ENCODE measurements at regions not wholly inside any gene's neighbourhood (a gene's known extent, or its start where the extent isn't known, plus 50 kb on each side); places are given as distances from the start of the nearest gene placed in this dataset.

GRCh38 chr12:107560899-107561285, 124.7 kb upstream of the PWP1 start:
- Histone ChIP-seq H3K4me1 (no peaks in the 10 kb centered on the region), H3K27me3 (ENCODE audit: insufficient read depth in 3 of 3, low read length in 2 of 3) (no peaks in the 10 kb centered on the region), H3K27ac (no peak overlapping the region), H3K4me3 (no peak overlapping the region), H3K36me3 (ENCODE audit: insufficient read depth in 1 of 2, low read depth in 1 of 2) (no peaks in the 10 kb centered on the region), H3K9me3 (no peaks in the 10 kb centered on the region)
- 87 to 91% (median 87%) methylated on average over 4 of the region's 4 CpGs for WGBS, 3 donors
- intact Hi-C loops (cut with DNase I), result no loop called here
- ATAC-seq, result no peak
- no peak for DNase-seq
- TF ChIP-seq CTCF (IDR thresholded peaks at IDR 0.05), result no peak

GRCh38 chr12:107564946-107565345, 120.7 kb upstream of the PWP1 start:
- ATAC-seq (no peak), DNase-seq (no peak)
- Histone ChIP-seq H3K4me3 (no peak overlapping the region), H3K4me1 (no peaks in the 10 kb centered on the region), H3K27ac (no peak overlapping the region), H3K9me3 (no peaks in the 10 kb centered on the region), H3K27me3 (ENCODE audit: insufficient read depth in 3 of 3, low read length in 2 of 3) (no peaks in the 10 kb centered on the region), H3K36me3 (ENCODE audit: insufficient read depth in 1 of 2, low read depth in 1 of 2) (no peaks in the 10 kb centered on the region)
- 38 to 48% (median 45%) methylated on average over 3 of the region's 3 CpGs for WGBS, 3 donors
- TF ChIP-seq CTCF (IDR thresholded peaks at IDR 0.05), result no peak
- intact Hi-C loops (cut with DNase I), result no loop called here

GRCh38 chr12:107565551-107565950, 120.0 kb upstream of the PWP1 start:
- Histone ChIP-seq H3K36me3 (ENCODE audit: insufficient read depth in 1 of 2, low read depth in 1 of 2) (no peaks in the 10 kb centered on the region), H3K9me3 (no peaks in the 10 kb centered on the region), H3K4me1 (no peaks in the 10 kb centered on the region), H3K4me3 (no peak overlapping the region), H3K27me3 (ENCODE audit: insufficient read depth in 3 of 3, low read length in 2 of 3) (no peaks in the 10 kb centered on the region), H3K27ac (no peak overlapping the region)
- intact Hi-C loops (cut with DNase I), result no loop called here
- TF ChIP-seq CTCF (IDR thresholded peaks at IDR 0.05), result no peak
- ATAC-seq, result no peak
- no peak for DNase-seq
- 53 to 67% (median 55%) methylated on average over 5 of the region's 5 CpGs for WGBS, 3 donors

GRCh38 chr12:107567876-107568619, 117.6 kb upstream of the PWP1 start:
- WGBS, 3 donors, result 91 to 92% (median 91%) methylated on average over 6 of the region's 6 CpGs
- no peak for ATAC-seq
- no peaks in the 10 kb centered on the region for H3K9me3 ChIP-seq
- no peaks in the 10 kb centered on the region for H3K36me3 ChIP-seq (ENCODE audit: insufficient read depth in 1 of 2, low read depth in 1 of 2)
- intact Hi-C loops (cut with DNase I), result no loop called here
- no peaks in the 10 kb centered on the region for H3K27me3 ChIP-seq (ENCODE audit: insufficient read depth in 3 of 3, low read length in 2 of 3)
- no peak for TF ChIP-seq CTCF (IDR thresholded peaks at IDR 0.05)
- H3K4me1 ChIP-seq, result no peaks in the 10 kb centered on the region
- no peak overlapping the region for H3K4me3 ChIP-seq
- DNase-seq, result no peak
- no peak overlapping the region for H3K27ac ChIP-seq

GRCh38 chr12:107568718-107569117, 116.9 kb upstream of the PWP1 start:
- 75 to 78% (median 78%) methylated on average over 5 of the region's 5 CpGs for WGBS, 3 donors
- intact Hi-C loops (cut with DNase I), result no loop called here
- no peak for ATAC-seq
- Histone ChIP-seq H3K27ac (no peak overlapping the region), H3K9me3 (no peaks in the 10 kb centered on the region), H3K4me3 (no peak overlapping the region), H3K36me3 (ENCODE audit: insufficient read depth in 1 of 2, low read depth in 1 of 2) (no peaks in the 10 kb centered on the region), H3K27me3 (ENCODE audit: insufficient read depth in 3 of 3, low read length in 2 of 3) (no peaks in the 10 kb centered on the region), H3K4me1 (no peaks in the 10 kb centered on the region)
- DNase-seq, result no peak
- no peak for TF ChIP-seq CTCF (IDR thresholded peaks at IDR 0.05)
